ENCODE measurements at regions not wholly inside any gene's neighbourhood (a gene's known extent, or its start where the extent isn't known, plus 50 kb on each side); places are given as distances from the start of the nearest gene placed in this dataset.

- TF ChIP-seq POLR2A (IDR thresholded peaks at IDR 0.05) (no peak), POLR2AphosphoS5 (IDR thresholded peaks at IDR 0.05) (no peak), CTCF (IDR thresholded peaks at IDR 0.05) (no peak)
Measured at GRCh38 chr11:115758011-115758410, 253.8 kb upstream of the CADM1 start.

Measured in gastroesophageal sphincter (tissue), 3 donors.